ENCODE measurements at regions not wholly inside any gene's neighbourhood (a gene's known extent, or its start where the extent isn't known, plus 50 kb on each side); places are given as distances from the start of the nearest gene placed in this dataset.

DNA sequence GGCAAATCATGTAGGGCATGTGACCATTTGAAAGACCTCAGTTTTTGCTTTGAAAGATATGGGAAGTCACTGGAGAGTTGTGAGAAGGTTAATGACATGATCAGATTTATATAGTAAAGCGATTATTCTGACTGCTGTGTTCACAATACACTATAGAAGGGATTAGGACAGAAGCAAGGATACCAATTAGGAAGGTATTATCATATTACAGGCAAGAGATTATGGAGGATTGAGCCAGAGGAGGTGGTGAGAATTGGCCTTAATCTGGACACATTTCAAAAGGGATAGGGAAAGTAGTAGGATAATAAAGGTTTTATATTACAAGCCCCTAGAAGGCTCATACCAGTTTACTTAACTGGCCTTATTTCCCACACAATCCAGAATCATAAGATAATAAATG is 124.9 kb upstream of the POF1B start:
- Histone ChIP-seq H3K36me3 (ENCODE audit: control insufficient read depth, insufficient read depth, low read length) (no peaks in the 10 kb centered on the region), H3K9ac (ENCODE audit: extremely low read depth, low read length, poor library complexity, severe bottlenecking) (no peak overlapping the region), H3K4me3 (ENCODE audit: low read length) (no peak overlapping the region), H3K27me3 (ENCODE audit: control insufficient read depth, insufficient read depth, low read length, poor library complexity, severe bottlenecking) (peaks cover 15% of the 10 kb centered on the region), H3K27ac (ENCODE audit: low read depth, low read length) (no peak overlapping the region), H3K9me3 (ENCODE audit: control insufficient read depth, low read length) (no peaks in the 10 kb centered on the region), H3K4me1 (ENCODE audit: control insufficient read depth, insufficient read depth, low read length) (no peaks in the 10 kb centered on the region)
- Mint-ChIP-seq H3K9me3 (peaks cover 29% of the 10 kb centered on the region), H3K4me3 (no peak overlapping the region), H3K27ac (no peak overlapping the region), H3K36me3 (ENCODE audit: low read depth) (no peaks in the 10 kb centered on the region), H3K27me3 (ENCODE audit: insufficient read depth) (peaks cover 2% of the 10 kb centered on the region), H3K4me1 (peaks cover 2% of the 10 kb centered on the region)
- WGBS, 2 experiments (ENCODE audit: insufficient coverage in 1 of 2, insufficient read length in 1 of 2), result 75% methylated on average over 1 of the region's 1 CpG; no CpG with 5 or more reads in 1 of the 2 experiments
- TF ChIP-seq, protein P1, sequence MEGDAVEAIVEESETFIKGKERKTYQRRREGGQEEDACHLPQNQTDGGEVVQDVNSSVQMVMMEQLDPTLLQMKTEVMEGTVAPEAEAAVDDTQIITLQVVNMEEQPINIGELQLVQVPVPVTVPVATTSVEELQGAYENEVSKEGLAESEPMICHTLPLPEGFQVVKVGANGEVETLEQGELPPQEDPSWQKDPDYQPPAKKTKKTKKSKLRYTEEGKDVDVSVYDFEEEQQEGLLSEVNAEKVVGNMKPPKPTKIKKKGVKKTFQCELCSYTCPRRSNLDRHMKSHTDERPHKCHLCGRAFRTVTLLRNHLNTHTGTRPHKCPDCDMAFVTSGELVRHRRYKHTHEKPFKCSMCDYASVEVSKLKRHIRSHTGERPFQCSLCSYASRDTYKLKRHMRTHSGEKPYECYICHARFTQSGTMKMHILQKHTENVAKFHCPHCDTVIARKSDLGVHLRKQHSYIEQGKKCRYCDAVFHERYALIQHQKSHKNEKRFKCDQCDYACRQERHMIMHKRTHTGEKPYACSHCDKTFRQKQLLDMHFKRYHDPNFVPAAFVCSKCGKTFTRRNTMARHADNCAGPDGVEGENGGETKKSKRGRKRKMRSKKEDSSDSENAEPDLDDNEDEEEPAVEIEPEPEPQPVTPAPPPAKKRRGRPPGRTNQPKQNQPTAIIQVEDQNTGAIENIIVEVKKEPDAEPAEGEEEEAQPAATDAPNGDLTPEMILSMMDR (conservative IDR thresholded peaks at IDR 0.05), result no peak
- DNase-seq, result no peak

DNA sequence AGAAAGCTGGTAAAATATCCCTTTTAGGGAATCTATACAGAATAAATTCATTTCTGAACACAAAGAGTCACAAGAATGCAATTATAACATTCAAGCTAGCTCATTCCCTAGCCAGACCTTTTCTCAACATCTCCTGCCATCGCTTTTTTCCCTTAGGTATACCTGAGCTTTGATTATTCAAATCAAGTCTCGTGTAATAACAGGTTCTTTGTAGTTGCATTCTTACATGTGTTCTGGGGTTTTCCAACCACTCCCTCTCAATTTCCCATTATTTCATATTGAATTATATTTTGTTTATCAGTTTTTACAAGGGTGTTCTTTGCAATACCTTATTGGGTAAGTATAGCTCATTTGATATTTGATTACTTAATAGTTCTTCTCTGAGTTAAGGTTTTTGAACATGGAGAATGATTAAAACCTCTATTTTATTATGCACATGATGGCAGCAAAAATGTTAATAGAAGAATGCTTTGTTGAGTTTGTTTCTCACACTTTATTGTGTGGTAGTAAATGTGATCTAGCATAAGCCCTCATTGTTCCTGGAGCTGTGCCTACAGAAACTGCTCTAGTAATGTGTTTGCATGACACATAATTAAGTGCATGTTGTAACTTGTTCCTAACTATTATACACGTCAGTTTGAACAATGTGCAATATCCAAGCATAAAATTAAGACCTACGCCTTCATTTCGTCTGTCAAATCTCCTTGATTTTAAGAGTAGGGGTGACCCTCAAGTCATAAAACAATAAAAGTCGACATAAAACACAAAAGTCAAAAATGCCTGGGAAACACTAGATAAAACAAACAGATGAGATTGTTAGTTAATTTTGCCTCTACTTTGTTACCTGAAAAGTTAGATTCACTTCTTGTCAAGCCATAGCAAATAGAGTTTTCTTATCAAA is 124.0 kb upstream of the POF1B start:
- no peak overlapping the region for H3K9ac ChIP-seq (ENCODE audit: extremely low read depth, low read length, poor library complexity, severe bottlenecking)
- H3K36me3 ChIP-seq (ENCODE audit: control insufficient read depth, insufficient read depth, low read length), result no peaks in the 10 kb centered on the region
- H3K27ac ChIP-seq (ENCODE audit: low read depth, low read length), result no peak overlapping the region
- peaks cover 2% of the 10 kb centered on the region for H3K4me1 Mint-ChIP-seq
- peaks cover 15% of the 10 kb centered on the region for H3K27me3 ChIP-seq (ENCODE audit: control insufficient read depth, insufficient read depth, low read length, poor library complexity, severe bottlenecking)
- H3K4me3 ChIP-seq (ENCODE audit: low read length), result no peak overlapping the region
- H3K27ac Mint-ChIP-seq, result no peak overlapping the region
- peaks cover 32% of the 10 kb centered on the region for H3K9me3 Mint-ChIP-seq
- no peaks in the 10 kb centered on the region for H3K36me3 Mint-ChIP-seq (ENCODE audit: low read depth)
- TF ChIP-seq, protein P1 (conservative IDR thresholded peaks at IDR 0.05), result no peak
- H3K4me1 ChIP-seq (ENCODE audit: control insufficient read depth, insufficient read depth, low read length), result no peaks in the 10 kb centered on the region
- no peaks in the 10 kb centered on the region for H3K9me3 ChIP-seq (ENCODE audit: control insufficient read depth, low read length)
- WGBS, 2 experiments (ENCODE audit: insufficient coverage in 1 of 2, insufficient read length in 1 of 2), result 86 to 100% methylated on average over 2 to 5 of the region's 6 CpGs
- no peak overlapping the region for H3K4me3 Mint-ChIP-seq
- no peak for DNase-seq
- peaks cover 2% of the 10 kb centered on the region for H3K27me3 Mint-ChIP-seq (ENCODE audit: insufficient read depth)

DNA sequence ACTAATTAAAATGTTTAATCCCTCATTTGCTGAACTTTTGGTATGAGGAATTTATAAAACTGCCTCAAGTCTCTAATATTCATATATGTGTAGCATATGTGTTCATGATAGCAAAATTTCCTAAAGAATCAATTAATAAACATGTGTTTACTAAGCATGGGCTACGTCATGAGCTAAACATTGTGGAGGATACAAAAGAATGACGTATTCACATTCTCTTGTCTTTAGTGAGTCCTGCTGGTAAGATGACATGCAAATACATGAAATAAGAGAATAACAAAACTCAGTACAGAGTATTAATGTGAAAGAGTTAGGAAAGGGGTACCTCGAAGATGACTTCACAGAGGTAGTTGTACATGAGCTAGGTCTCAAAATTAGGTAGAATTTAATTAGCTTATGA is 121.9 kb upstream of the POF1B start:
- Histone ChIP-seq H3K9me3 (ENCODE audit: control insufficient read depth, low read length) (no peaks in the 10 kb centered on the region), H3K4me3 (ENCODE audit: low read length) (no peak overlapping the region), H3K4me1 (ENCODE audit: control insufficient read depth, insufficient read depth, low read length) (no peaks in the 10 kb centered on the region), H3K36me3 (ENCODE audit: control insufficient read depth, insufficient read depth, low read length) (no peaks in the 10 kb centered on the region), H3K9ac (ENCODE audit: extremely low read depth, low read length, poor library complexity, severe bottlenecking) (no peak overlapping the region), H3K27me3 (ENCODE audit: control insufficient read depth, insufficient read depth, low read length, poor library complexity, severe bottlenecking) (peaks cover 11% of the 10 kb centered on the region), H3K27ac (ENCODE audit: low read depth, low read length) (no peak overlapping the region)
- peaks cover 2% of the 10 kb centered on the region for H3K4me1 Mint-ChIP-seq
- TF ChIP-seq, protein P1 (conservative IDR thresholded peaks at IDR 0.05), result no peak
- no peak overlapping the region for H3K27ac Mint-ChIP-seq
- no peak overlapping the region for H3K4me3 Mint-ChIP-seq
- peaks cover 2% of the 10 kb centered on the region for H3K27me3 Mint-ChIP-seq (ENCODE audit: insufficient read depth)
- no peak for DNase-seq
- no peaks in the 10 kb centered on the region for H3K36me3 Mint-ChIP-seq (ENCODE audit: low read depth)
- WGBS, 2 experiments (ENCODE audit: insufficient coverage in 1 of 2, insufficient read length in 1 of 2), result 85 to 100% methylated on average over 1 to 2 of the region's 3 CpGs
- peaks cover 22% of the 10 kb centered on the region for H3K9me3 Mint-ChIP-seq

All from endodermal cell (in vitro differentiated cells).